ENCODE measurements at regions not wholly inside any gene's neighbourhood (a gene's known extent, or its start where the extent isn't known, plus 50 kb on each side); places are given as distances from the start of the nearest gene placed in this dataset.

GRCh38 chr1:186620566-186621350, 59.5 kb downstream of the PTGS2 start:
- peak; percentile 9 for DNase-seq
- no peaks in the 10 kb centered on the region for H3K36me3 Mint-ChIP-seq
- peaks cover 3% of the 10 kb centered on the region for H3K9me3 Mint-ChIP-seq
- H3K27me3 Mint-ChIP-seq = peaks cover 12% of the 10 kb centered on the region
- H3K4me3 Mint-ChIP-seq = no peak overlapping the region
- H3K27ac Mint-ChIP-seq = peak overlapping the region; percentile 2
- H3K4me1 Mint-ChIP-seq = peaks cover 23% of the 10 kb centered on the region

- Mint-ChIP-seq H3K4me1 (peaks cover 37% of the 10 kb centered on the region), H3K27ac (no peak overlapping the region), H3K4me3 (peak overlapping the region; percentile 58), H3K9me3 (peaks cover 3% of the 10 kb centered on the region), H3K36me3 (no peaks in the 10 kb centered on the region), H3K27me3 (no peaks in the 10 kb centered on the region)
- peak; percentile 54 for DNase-seq
These were observed 61.6 kb downstream of the PTGS2 start for GRCh38 chr1:186618401-186619170.

GRCh38 chr1:186617926-186618325, 62.3 kb downstream of the PTGS2 start:
- Mint-ChIP-seq H3K36me3 (no peaks in the 10 kb centered on the region), H3K4me1 (peaks cover 37% of the 10 kb centered on the region), H3K27me3 (no peaks in the 10 kb centered on the region), H3K9me3 (peaks cover 3% of the 10 kb centered on the region), H3K4me3 (peak overlapping the region; percentile 3), H3K27ac (no peak overlapping the region)
- DNase-seq = no peak

GRCh38 chr1:186616511-186616910, 63.7 kb downstream of the PTGS2 start:
- peaks cover 3% of the 10 kb centered on the region for H3K9me3 Mint-ChIP-seq
- no peaks in the 10 kb centered on the region for H3K36me3 Mint-ChIP-seq
- H3K4me3 Mint-ChIP-seq = no peak overlapping the region
- H3K27ac Mint-ChIP-seq = no peak overlapping the region
- peaks cover 4% of the 10 kb centered on the region for H3K27me3 Mint-ChIP-seq
- H3K4me1 Mint-ChIP-seq = peaks cover 37% of the 10 kb centered on the region
- DNase-seq = no peak

- Mint-ChIP-seq H3K27me3 (peaks cover 7% of the 10 kb centered on the region), H3K27ac (peak overlapping the region; percentile 7), H3K36me3 (no peaks in the 10 kb centered on the region), H3K4me3 (no peak overlapping the region), H3K9me3 (peaks cover 3% of the 10 kb centered on the region), H3K4me1 (peaks cover 28% of the 10 kb centered on the region)
- DNase-seq = no peak
These were observed 64.9 kb downstream of the PTGS2 start for GRCh38 chr1:186615332-186615731.

GRCh38 chr1:186611156-186611555, 69.1 kb downstream of the PTGS2 start:
- DNase-seq = no peak
- H3K36me3 Mint-ChIP-seq = no peaks in the 10 kb centered on the region
- H3K9me3 Mint-ChIP-seq = no peaks in the 10 kb centered on the region
- H3K4me1 Mint-ChIP-seq = peaks cover 18% of the 10 kb centered on the region
- no peak overlapping the region for H3K27ac Mint-ChIP-seq
- no peak overlapping the region for H3K4me3 Mint-ChIP-seq
- peaks cover 22% of the 10 kb centered on the region for H3K27me3 Mint-ChIP-seq

GRCh38 chr1:186609183-186609582, 71.0 kb downstream of the PTGS2 start:
- H3K27me3 Mint-ChIP-seq = peaks cover 34% of the 10 kb centered on the region
- no peak for DNase-seq

GRCh38 chr1:186605762-186606350, 74.4 kb downstream of the PTGS2 start:
- DNase-seq = peak; percentile 32
- Mint-ChIP-seq H3K4me1 (peaks cover 5% of the 10 kb centered on the region), H3K4me3 (no peak overlapping the region), H3K9me3 (no peaks in the 10 kb centered on the region), H3K27ac (no peak overlapping the region), H3K27me3 (peaks cover 44% of the 10 kb centered on the region), H3K36me3 (no peaks in the 10 kb centered on the region)

More at GRCh38 chr1:186609183-186609582, 71.0 kb downstream of the PTGS2 start:
- no peaks in the 10 kb centered on the region for H3K9me3 Mint-ChIP-seq
- peaks cover 9% of the 10 kb centered on the region for H3K4me1 Mint-ChIP-seq
- no peak overlapping the region for H3K27ac Mint-ChIP-seq
- H3K36me3 Mint-ChIP-seq = no peaks in the 10 kb centered on the region
- H3K4me3 Mint-ChIP-seq = no peak overlapping the region

- H3K27ac Mint-ChIP-seq = no peak overlapping the region
- peaks cover 41% of the 10 kb centered on the region for H3K9me3 Mint-ChIP-seq
These were observed 84.3 kb downstream of the PTGS2 start for GRCh38 chr1:186595969-186596368.

GRCh38 chr1:186578325-186579016, 101.8 kb downstream of the PTGS2 start:
- H3K27ac Mint-ChIP-seq = no peak overlapping the region
- no peak overlapping the region for H3K4me3 Mint-ChIP-seq
- H3K36me3 Mint-ChIP-seq = no peaks in the 10 kb centered on the region
- peaks cover 6% of the 10 kb centered on the region for H3K9me3 Mint-ChIP-seq
- H3K27me3 Mint-ChIP-seq = no peaks in the 10 kb centered on the region
- no peak for DNase-seq
- H3K4me1 Mint-ChIP-seq = peaks cover 17% of the 10 kb centered on the region

More at GRCh38 chr1:186595969-186596368, 84.3 kb downstream of the PTGS2 start:
- no peak for DNase-seq
- Mint-ChIP-seq H3K36me3 (peaks cover under 1% of the 10 kb centered on the region), H3K4me1 (peaks cover 6% of the 10 kb centered on the region), H3K4me3 (no peak overlapping the region), H3K27me3 (peaks cover 77% of the 10 kb centered on the region)

- Mint-ChIP-seq H3K27ac (no peak overlapping the region), H3K27me3 (no peaks in the 10 kb centered on the region), H3K9me3 (peaks cover 1% of the 10 kb centered on the region), H3K4me3 (no peak overlapping the region), H3K4me1 (peaks cover 18% of the 10 kb centered on the region), H3K36me3 (peaks cover 1% of the 10 kb centered on the region)
- DNase-seq = no peak
These were observed 102.6 kb downstream of the PTGS2 start for GRCh38 chr1:186577633-186578032.

- H3K27ac Mint-ChIP-seq = no peak overlapping the region
These were observed 103.0 kb downstream of the PTGS2 start for GRCh38 chr1:186577216-186577615.

GRCh38 chr1:186575348-186575747, 104.9 kb downstream of the PTGS2 start:
- H3K4me3 Mint-ChIP-seq = no peak overlapping the region
- no peak overlapping the region for H3K27ac Mint-ChIP-seq
- no peak for DNase-seq
- peaks cover 30% of the 10 kb centered on the region for H3K4me1 Mint-ChIP-seq
- H3K27me3 Mint-ChIP-seq = no peaks in the 10 kb centered on the region
- H3K9me3 Mint-ChIP-seq = no peaks in the 10 kb centered on the region
- H3K36me3 Mint-ChIP-seq = peaks cover 4% of the 10 kb centered on the region

More at GRCh38 chr1:186577216-186577615, 103.0 kb downstream of the PTGS2 start:
- no peak for DNase-seq
- Mint-ChIP-seq H3K36me3 (peaks cover 2% of the 10 kb centered on the region), H3K27me3 (no peaks in the 10 kb centered on the region), H3K4me1 (peaks cover 23% of the 10 kb centered on the region), H3K9me3 (no peaks in the 10 kb centered on the region), H3K4me3 (no peak overlapping the region)

- no peak overlapping the region for H3K27ac Mint-ChIP-seq
- no peak for DNase-seq
- peaks cover 30% of the 10 kb centered on the region for H3K4me1 Mint-ChIP-seq
- H3K36me3 Mint-ChIP-seq = peaks cover 4% of the 10 kb centered on the region
- H3K9me3 Mint-ChIP-seq = no peaks in the 10 kb centered on the region
- no peak overlapping the region for H3K4me3 Mint-ChIP-seq
- no peaks in the 10 kb centered on the region for H3K27me3 Mint-ChIP-seq
These were observed 105.3 kb downstream of the PTGS2 start for GRCh38 chr1:186574926-186575325.

GRCh38 chr1:186572509-186572908, 107.7 kb downstream of the PTGS2 start:
- peaks cover 4% of the 10 kb centered on the region for H3K36me3 Mint-ChIP-seq
- peaks cover 15% of the 10 kb centered on the region for H3K4me1 Mint-ChIP-seq
- no peak for DNase-seq
- no peaks in the 10 kb centered on the region for H3K27me3 Mint-ChIP-seq
- H3K27ac Mint-ChIP-seq = no peak overlapping the region
- no peaks in the 10 kb centered on the region for H3K9me3 Mint-ChIP-seq
- H3K4me3 Mint-ChIP-seq = no peak overlapping the region

Data from activated naive CD8-positive, alpha-beta T cell treated with anti-CD3 and anti-CD28 coated beads for 36 hours (primary cell).